HFF-Myc (cell line): ENCODE measurements at regions not wholly inside any gene's neighbourhood (a gene's known extent, or its start where the extent isn't known, plus 50 kb on each side); places are given as distances from the start of the nearest gene placed in this dataset.

Experiments
- DNase-seq: peaks from one replicate; pipeline ENCODE4 v3.0.0-alpha.2; 2011; ENCODE audit warnings: low read depth; ENCODE audit errors: extremely low read depth
- H3K4me3 ChIP-seq: replicated peaks from 2 replicates; pipeline ENCODE4 v1.5.1; 2011; ENCODE audit warnings: low read depth, mild to moderate bottlenecking, control low read depth, low read length
- CTCF ChIP-seq: IDR thresholded peaks from 2 replicates; pipeline ENCODE4 v1.5.1; 2012; ENCODE audit warnings: mild to moderate bottlenecking, low read depth, low read length, control low read depth; ENCODE audit errors: missing control alignments

- TF ChIP-seq CTCF: no peak
- no peak overlapping the region for H3K4me3 ChIP-seq
- no peak for DNase-seq
These were observed 80.0 kb upstream of the TNR start for GRCh38 chr1:175823406-175823805.

- H3K4me3 ChIP-seq: no peak overlapping the region
- DNase-seq: no peak
- TF ChIP-seq CTCF: no peak
These were observed 79.2 kb upstream of the TNR start for GRCh38 chr1:175822580-175822979.

DNA sequence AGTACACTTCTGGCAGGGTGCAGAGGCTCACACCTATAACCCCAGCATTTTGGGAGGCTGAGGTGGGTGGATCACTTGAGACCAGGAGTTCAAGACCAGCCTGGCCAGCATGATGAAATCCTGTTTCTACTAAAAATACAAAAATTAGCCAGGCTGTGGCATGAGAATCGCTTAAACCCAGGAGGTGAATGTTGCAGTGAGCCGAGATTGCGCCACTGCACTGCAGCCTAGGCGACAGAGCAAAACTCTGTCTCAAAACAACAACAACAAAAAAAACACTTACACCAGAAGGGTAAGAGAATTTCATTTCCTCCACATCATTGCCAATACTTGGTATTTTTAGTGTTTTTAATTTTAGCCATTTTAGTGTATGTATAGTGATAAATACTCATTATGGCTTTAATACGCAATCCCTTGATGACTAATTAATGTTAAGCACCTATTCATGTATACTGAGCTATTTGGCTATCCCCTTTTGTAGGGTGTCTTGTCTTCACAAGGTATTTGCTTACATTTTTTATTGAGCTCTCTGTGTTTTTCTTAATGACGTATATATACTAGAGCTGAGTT lies 77.1 kb upstream of the TNR start:
- no peak for TF ChIP-seq CTCF
- DNase-seq: no peak
- H3K4me3 ChIP-seq: no peak overlapping the region

- no peak for TF ChIP-seq CTCF
- DNase-seq: no peak
- no peak overlapping the region for H3K4me3 ChIP-seq
These were observed 75.5 kb upstream of the TNR start for GRCh38 chr1:175818929-175819328.

GRCh38 chr1:175817445-175817844 lies 74.0 kb upstream of the TNR start:
- DNase-seq: no peak
- TF ChIP-seq CTCF: no peak
- no peak overlapping the region for H3K4me3 ChIP-seq

- no peak for TF ChIP-seq CTCF
- H3K4me3 ChIP-seq: no peak overlapping the region
These were observed 71.5 kb upstream of the TNR start for GRCh38 chr1:175814885-175815284.

GRCh38 chr1:175812936-175813335 lies 69.5 kb upstream of the TNR start:
- no peak for DNase-seq
- no peak for TF ChIP-seq CTCF
- H3K4me3 ChIP-seq: no peak overlapping the region

More at GRCh38 chr1:175814885-175815284, 71.5 kb upstream of the TNR start:
- DNase-seq: no peak
